ENCODE measurements at regions not wholly inside any gene's neighbourhood (a gene's known extent, or its start where the extent isn't known, plus 50 kb on each side); places are given as distances from the start of the nearest gene placed in this dataset.
"Not testable (repeated sequence)": the region's sequence is repeated elsewhere in the genome, so short reads cannot be mapped to it uniquely, and the experiment has no call there.

GRCh38 chr10:108338146-108338545, 1173.6 kb upstream of the SORCS1 start:
- DNase-seq (ENCODE audit: low read depth): no peak
- H3K4me3 ChIP-seq (replicated peaks; ENCODE audit: low read depth, low read length): no peak overlapping the region
- no peak for TF ChIP-seq CTCF (IDR thresholded peaks at IDR 0.05; ENCODE audit: low read length, missing control alignments)

GRCh38 chr10:108336836-108337235, 1172.3 kb upstream of the SORCS1 start:
- DNase-seq (ENCODE audit: low read depth): no peak
- no peak overlapping the region for H3K4me3 ChIP-seq (replicated peaks; ENCODE audit: low read depth, low read length)
- TF ChIP-seq CTCF (IDR thresholded peaks at IDR 0.05; ENCODE audit: low read length, missing control alignments): no peak

- no peak overlapping the region for H3K4me3 ChIP-seq (replicated peaks; ENCODE audit: low read depth, low read length)
- no peak for TF ChIP-seq CTCF (IDR thresholded peaks at IDR 0.05; ENCODE audit: low read length, missing control alignments)
- DNase-seq (ENCODE audit: low read depth): no peak
Measured at GRCh38 chr10:108327706-108328105, 1163.2 kb upstream of the SORCS1 start.

GRCh38 chr10:108323274-108323798, 1158.8 kb upstream of the SORCS1 start:
- TF ChIP-seq CTCF (IDR thresholded peaks at IDR 0.05; ENCODE audit: low read length, missing control alignments): no peak
- no peak for DNase-seq (ENCODE audit: low read depth)
- H3K4me3 ChIP-seq (replicated peaks; ENCODE audit: low read depth, low read length): no peak overlapping the region

- no peak overlapping the region for H3K4me3 ChIP-seq (replicated peaks; ENCODE audit: low read depth, low read length)
- no peak for DNase-seq (ENCODE audit: low read depth)
- TF ChIP-seq CTCF (IDR thresholded peaks at IDR 0.05; ENCODE audit: low read length, missing control alignments): no peak
Measured at GRCh38 chr10:108319434-108320222, 1155.1 kb upstream of the SORCS1 start.

GRCh38 chr10:108315636-108316035, 1151.1 kb upstream of the SORCS1 start:
- not testable (repeated sequence) for DNase-seq (ENCODE audit: low read depth); H3K4me3 ChIP-seq (replicated peaks; ENCODE audit: low read depth, low read length)

- TF ChIP-seq CTCF (IDR thresholded peaks at IDR 0.05; ENCODE audit: low read length, missing control alignments): no peak
- no peak for DNase-seq (ENCODE audit: low read depth)
- no peak overlapping the region for H3K4me3 ChIP-seq (replicated peaks; ENCODE audit: low read depth, low read length)
Measured at GRCh38 chr10:108307925-108308312, 1143.4 kb upstream of the SORCS1 start.

Measured in fibroblast of pulmonary artery (primary cell).